ENCODE measurements at regions not wholly inside any gene's neighbourhood (a gene's known extent, or its start where the extent isn't known, plus 50 kb on each side); places are given as distances from the start of the nearest gene placed in this dataset.

DNA sequence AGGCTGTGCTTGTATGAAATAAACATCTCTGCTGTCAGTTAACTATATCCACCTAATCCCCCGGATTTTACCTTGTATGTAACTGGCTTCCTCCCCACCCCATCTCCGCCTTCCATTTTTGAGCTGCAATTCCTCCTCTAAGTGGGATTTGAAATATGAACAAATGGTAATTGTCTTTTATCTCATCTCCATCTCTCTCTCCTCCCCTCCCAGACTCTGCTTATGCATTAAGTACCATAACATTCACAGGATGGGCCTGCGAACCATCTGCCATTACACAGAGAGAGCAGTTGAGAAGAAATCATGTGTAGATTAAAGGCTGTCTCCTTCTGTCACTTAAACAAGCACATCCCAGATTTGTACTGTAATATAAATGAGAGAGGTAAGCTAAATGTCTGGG lies 1169.9 kb downstream of the TYW1 start:
- Histone ChIP-seq H3K27me3 (no peaks in the 10 kb centered on the region), H3K27ac (no peak overlapping the region), H3K4me1 (no peaks in the 10 kb centered on the region), H3K9me3 (no peaks in the 10 kb centered on the region), H3K36me3 (no peaks in the 10 kb centered on the region), H3K4me3 (no peak overlapping the region)
- TF ChIP-seq, protein P1, sequence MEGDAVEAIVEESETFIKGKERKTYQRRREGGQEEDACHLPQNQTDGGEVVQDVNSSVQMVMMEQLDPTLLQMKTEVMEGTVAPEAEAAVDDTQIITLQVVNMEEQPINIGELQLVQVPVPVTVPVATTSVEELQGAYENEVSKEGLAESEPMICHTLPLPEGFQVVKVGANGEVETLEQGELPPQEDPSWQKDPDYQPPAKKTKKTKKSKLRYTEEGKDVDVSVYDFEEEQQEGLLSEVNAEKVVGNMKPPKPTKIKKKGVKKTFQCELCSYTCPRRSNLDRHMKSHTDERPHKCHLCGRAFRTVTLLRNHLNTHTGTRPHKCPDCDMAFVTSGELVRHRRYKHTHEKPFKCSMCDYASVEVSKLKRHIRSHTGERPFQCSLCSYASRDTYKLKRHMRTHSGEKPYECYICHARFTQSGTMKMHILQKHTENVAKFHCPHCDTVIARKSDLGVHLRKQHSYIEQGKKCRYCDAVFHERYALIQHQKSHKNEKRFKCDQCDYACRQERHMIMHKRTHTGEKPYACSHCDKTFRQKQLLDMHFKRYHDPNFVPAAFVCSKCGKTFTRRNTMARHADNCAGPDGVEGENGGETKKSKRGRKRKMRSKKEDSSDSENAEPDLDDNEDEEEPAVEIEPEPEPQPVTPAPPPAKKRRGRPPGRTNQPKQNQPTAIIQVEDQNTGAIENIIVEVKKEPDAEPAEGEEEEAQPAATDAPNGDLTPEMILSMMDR (IDR thresholded peaks at IDR 0.05) = no peak
- no peak for DNase-seq (ENCODE audit: low spot score)

DNA sequence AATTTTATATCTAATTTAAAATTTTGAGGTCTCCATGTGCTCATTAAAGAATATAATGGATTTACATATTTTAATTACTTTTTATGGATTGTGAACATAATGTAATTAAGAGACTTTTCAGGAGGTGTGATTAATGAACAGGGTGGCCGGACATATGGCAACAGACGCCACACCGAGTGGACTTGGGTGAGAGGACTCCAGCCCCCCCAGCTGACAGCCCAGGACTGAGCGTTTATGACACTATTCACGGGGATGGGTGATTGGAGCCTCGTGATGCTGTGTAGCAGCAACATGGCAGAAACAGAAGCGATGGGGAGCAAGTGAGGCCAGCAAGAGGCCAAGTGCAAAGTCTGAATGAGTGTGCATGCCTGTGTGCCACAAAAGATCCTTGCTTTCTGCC lies 1176.9 kb downstream of the TYW1 start:
- H3K27ac ChIP-seq = no peak overlapping the region
- H3K9me3 ChIP-seq = no peaks in the 10 kb centered on the region
- H3K27me3 ChIP-seq = no peaks in the 10 kb centered on the region
- TF ChIP-seq, protein P1 (IDR thresholded peaks at IDR 0.05) = no peak
- no peaks in the 10 kb centered on the region for H3K4me1 ChIP-seq
- no peaks in the 10 kb centered on the region for H3K36me3 ChIP-seq
- H3K4me3 ChIP-seq = no peak overlapping the region
- DNase-seq (ENCODE audit: low spot score) = no peak

DNA sequence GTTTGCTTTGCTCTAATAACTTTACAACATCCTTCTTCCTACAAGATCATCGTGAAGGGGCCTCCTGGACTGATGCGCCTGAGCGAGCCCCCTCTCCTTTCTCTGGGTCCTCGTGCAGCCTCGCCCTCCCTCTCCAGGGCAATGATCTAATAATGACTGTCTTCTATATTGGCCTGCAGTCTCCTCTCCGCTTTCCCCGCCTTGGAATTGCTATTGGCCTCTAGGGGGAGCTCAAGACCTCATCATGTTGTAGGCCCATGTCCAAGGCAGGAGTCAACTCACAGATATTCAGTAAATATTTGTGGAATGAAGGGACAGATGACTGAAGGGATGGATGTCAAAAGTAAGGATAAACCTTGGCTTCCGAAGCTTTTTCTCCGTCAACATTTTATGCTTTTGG lies 1180.3 kb downstream of the TYW1 start:
- Histone ChIP-seq H3K27me3 (no peaks in the 10 kb centered on the region), H3K4me1 (no peaks in the 10 kb centered on the region)
- DNase-seq (ENCODE audit: low spot score) = no peak

DNA sequence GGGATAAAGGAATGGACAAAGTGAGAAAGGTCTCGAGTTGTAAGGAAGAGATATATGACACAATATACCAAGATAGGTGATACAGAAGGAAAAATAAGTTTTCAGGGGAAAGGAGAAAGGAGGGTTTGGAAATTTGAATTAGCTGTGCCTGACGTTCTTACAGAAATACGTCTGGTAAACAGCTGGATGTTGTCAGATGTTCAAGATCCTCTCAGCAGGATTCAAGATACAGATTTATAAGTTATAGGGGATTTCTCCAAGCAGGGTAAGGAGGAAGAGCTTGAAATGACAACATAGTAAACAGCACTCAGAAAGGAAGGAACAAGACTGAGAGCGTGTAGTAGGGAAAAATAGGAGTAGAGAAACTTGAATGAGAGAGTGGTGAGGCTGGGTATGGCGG lies 1184.1 kb downstream of the TYW1 start:
- TF ChIP-seq, protein P1 (IDR thresholded peaks at IDR 0.05) = no peak
- Histone ChIP-seq H3K4me1 (no peaks in the 10 kb centered on the region), H3K9me3 (no peaks in the 10 kb centered on the region), H3K27ac (no peak overlapping the region), H3K27me3 (no peaks in the 10 kb centered on the region), H3K4me3 (no peak overlapping the region), H3K36me3 (no peaks in the 10 kb centered on the region)
- no peak for DNase-seq (ENCODE audit: low spot score)

More for the DNA sequence above, 1180.3 kb downstream of the TYW1 start:
- TF ChIP-seq, protein P1 (IDR thresholded peaks at IDR 0.05) = peak; percentile 64 to 77
- Histone ChIP-seq H3K4me3 (no peak overlapping the region), H3K36me3 (no peaks in the 10 kb centered on the region), H3K9me3 (no peaks in the 10 kb centered on the region), H3K27ac (no peak overlapping the region)

DNA sequence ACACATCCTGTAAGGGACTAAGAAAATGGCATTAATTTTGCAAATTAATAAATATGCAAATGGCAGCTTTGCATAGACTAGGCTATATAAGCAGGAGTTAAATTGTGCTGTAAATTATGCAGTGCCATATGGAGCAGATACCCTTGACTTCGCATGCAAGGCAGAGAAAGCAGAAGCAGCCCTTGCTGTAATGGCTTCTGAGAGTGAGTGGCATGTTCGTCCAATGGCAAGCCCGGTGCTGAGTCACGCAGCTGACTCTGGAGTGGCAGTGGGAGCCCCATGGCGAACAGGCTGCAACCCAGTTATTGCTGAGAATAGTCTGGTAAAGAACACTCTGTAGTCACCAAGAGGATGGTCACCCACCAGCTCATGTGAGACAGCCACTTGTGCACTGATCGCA lies 1186.5 kb downstream of the TYW1 start:
- Histone ChIP-seq H3K9me3 (no peaks in the 10 kb centered on the region), H3K4me3 (no peak overlapping the region), H3K27ac (no peak overlapping the region), H3K36me3 (no peaks in the 10 kb centered on the region), H3K4me1 (no peaks in the 10 kb centered on the region), H3K27me3 (no peaks in the 10 kb centered on the region)
- no peak for DNase-seq (ENCODE audit: low spot score)
- TF ChIP-seq, protein P1 (IDR thresholded peaks at IDR 0.05) = no peak

DNA sequence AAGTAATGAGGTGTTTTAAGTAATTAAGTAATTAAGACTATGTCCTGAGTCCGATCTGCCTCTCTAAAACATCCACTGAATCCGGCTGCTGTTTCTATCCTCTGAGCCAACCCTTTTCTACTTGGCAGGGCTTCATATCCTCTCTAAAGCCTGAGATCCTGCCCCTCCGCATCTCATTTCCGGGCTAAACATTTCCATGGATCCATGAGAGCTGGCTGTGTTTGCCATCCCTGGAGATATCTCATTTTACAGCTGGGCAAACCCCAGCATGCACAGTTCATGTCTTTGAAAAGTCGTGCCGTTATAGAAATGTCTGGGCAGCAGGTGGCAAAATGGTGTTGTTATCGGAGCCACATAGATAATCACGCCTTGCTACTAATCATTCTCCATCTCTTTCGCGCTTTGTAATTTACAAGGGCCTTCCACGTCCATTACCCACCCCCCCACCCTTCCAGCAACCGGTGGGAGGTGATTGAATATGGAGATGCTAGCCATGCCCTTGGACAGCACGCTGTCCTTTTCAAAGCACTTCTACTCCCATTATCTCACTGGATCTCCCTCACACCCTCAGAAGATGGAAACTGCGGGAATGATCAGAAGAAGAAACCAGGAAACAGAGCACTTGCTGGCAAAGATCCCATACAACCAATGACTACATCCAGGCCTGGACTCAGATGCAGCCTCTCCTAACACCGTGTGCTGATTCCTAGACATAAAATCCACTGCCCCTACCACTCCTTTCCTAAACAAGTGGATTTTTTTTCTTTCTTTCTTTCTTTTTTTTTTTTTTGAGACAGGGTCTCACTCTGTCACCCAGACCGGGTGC lies 1189.2 kb downstream of the TYW1 start:
- TF ChIP-seq, protein P1 (IDR thresholded peaks at IDR 0.05) = no peak
- H3K27me3 ChIP-seq = no peaks in the 10 kb centered on the region
- H3K9me3 ChIP-seq = no peaks in the 10 kb centered on the region
- no peaks in the 10 kb centered on the region for H3K36me3 ChIP-seq
- H3K4me3 ChIP-seq = no peak overlapping the region
- no peak overlapping the region for H3K27ac ChIP-seq
- no peak for DNase-seq (ENCODE audit: low spot score)
- H3K4me1 ChIP-seq = no peaks in the 10 kb centered on the region
